CD4-positive, alpha-beta T cell (primary cell): ENCODE measurements at regions not wholly inside any gene's neighbourhood (a gene's known extent, or its start where the extent isn't known, plus 50 kb on each side); places are given as distances from the start of the nearest gene placed in this dataset.

ENCODE experiments used
- ATAC-seq: fragments of 200-7000 bp; cut with Tn5 transposase; one replicate; pipeline ENCODE4 v1.10.0; 2022; ENCODE audit warnings: mild to moderate bottlenecking; ENCODE audit not compliant: poor library complexity
- CTCF ChIA-PET: fragments of 350-600 bp; sonication (Branson Sonifier 250); formaldehyde crosslinking; loops from one replicate; lab custom pipeline; 2021; ENCODE audit warnings: antibody characterized with exemption, inconsistent platforms; lab: Charles Lee
- POLR2A ChIA-PET: fragments of 350-600 bp; sonication (Branson Sonifier 250); formaldehyde crosslinking; loops from one replicate; lab custom pipeline; 2021; ENCODE audit warnings: antibody characterized with exemption, inconsistent platforms; lab: Charles Lee
- DNase-seq, 14 experiments: peaks; one replicate each; pipeline ENCODE4 v3.0.0-alpha.2; 2013 to 2020; ENCODE audit warnings: mixed read lengths in 2 of 14
- H3K27ac ChIP-seq, 2 donors: one replicate each; pipeline versions ENCODE4 v1.5.1 to v1.7.0; 2013; ENCODE audit warnings: low read length in 2 of 2, low read depth in 1 of 2, mild to moderate bottlenecking in 1 of 2
- H3K27me3 ChIP-seq, 2 experiments: 1 replicate in 1 of 2; 2 replicates in 1 of 2; pipeline versions ENCODE4 v1.6.1 to v1.7.0; 2013; ENCODE audit warnings: low read length in 2 of 2, control low read depth in 1 of 2, mild to moderate bottlenecking in 1 of 2, moderate library complexity in 1 of 2; ENCODE audit not compliant: insufficient read depth in 2 of 2, control insufficient read depth in 1 of 2
- H3K36me3 ChIP-seq: one replicate; pipeline ENCODE4 v1.6.1; 2013; ENCODE audit warnings: low read length, control low read depth; ENCODE audit not compliant: insufficient read depth
- H3K4me1 ChIP-seq: one replicate; pipeline ENCODE4 v1.6.1; 2013; ENCODE audit warnings: low read length, control low read depth; ENCODE audit not compliant: insufficient read depth
- H3K4me3 ChIP-seq: one replicate; pipeline ENCODE4 v1.5.1; 2013; ENCODE audit warnings: mild to moderate bottlenecking, low read length, moderate library complexity
- H3K9me3 ChIP-seq, 2 experiments: 1 replicate in 1 of 2; 2 replicates in 1 of 2; pipeline versions ENCODE4 v1.6.1 to v1.7.0; 2013; ENCODE audit warnings: low read length in 2 of 2, mild to moderate bottlenecking in 2 of 2, control low read depth in 1 of 2, moderate library complexity in 1 of 2; ENCODE audit not compliant: control insufficient read depth in 1 of 2, insufficient read depth in 1 of 2
- H3K27ac Mint-ChIP-seq: one replicate; pipeline ENCODE4 v1.8.0; 2020; ENCODE audit warnings: mixed read lengths
- H3K27me3 Mint-ChIP-seq: one replicate; pipeline ENCODE4 v1.8.0; 2021; ENCODE audit warnings: mixed read lengths
- H3K36me3 Mint-ChIP-seq: one replicate; pipeline ENCODE4 v1.8.0; 2021; ENCODE audit warnings: low read depth, mixed read lengths
- H3K4me1 Mint-ChIP-seq: one replicate; pipeline ENCODE4 v1.8.0; 2021; ENCODE audit warnings: low read depth, mixed read lengths
- H3K4me3 Mint-ChIP-seq: one replicate; pipeline ENCODE4 v1.8.0; 2020; ENCODE audit warnings: mild to moderate bottlenecking, mixed read lengths
- H3K9me3 Mint-ChIP-seq: one replicate; pipeline ENCODE4 v1.8.0; 2020; ENCODE audit warnings: mixed read lengths
- CTCF ChIP-seq: fragments of 200-600 bp; IDR thresholded peaks from one replicate; pipeline ENCODE4 v1.8.0; 2022; ENCODE audit warnings: antibody characterized with exemption, mild to moderate bottlenecking
- intact Hi-C, 2 experiments: fragments of 100-400 bp; cut with DNase I in 1 of 2; cut with micrococcal nuclease in 1 of 2; formaldehyde crosslinking; loops; one replicate each; pipeline versions ENCODE4 v1.15.1 to v1.9.0; 2023 to 2025; cut with DNase I, micrococcal nuclease

DNA sequence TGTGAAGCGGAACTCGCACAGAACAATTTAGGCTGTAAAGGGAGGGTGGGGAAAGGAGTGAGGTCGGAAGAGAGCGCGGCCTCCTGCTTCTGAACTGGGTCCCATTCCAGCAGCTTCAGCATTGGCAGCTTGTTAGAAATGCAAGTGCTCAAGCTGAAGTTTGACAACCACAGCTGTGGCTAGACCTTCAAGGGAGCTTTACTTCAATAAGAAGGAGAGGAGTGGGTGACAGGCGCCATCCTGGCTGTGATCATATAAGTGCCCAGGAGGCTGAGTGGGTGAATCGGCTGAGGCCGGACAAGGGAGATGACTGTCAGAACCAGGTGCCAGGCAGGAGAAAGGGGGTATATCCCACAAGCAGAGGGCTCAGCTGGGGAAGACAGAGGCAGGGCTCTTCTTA, 622.5 kb downstream of the GALR1 start:
- DNase-seq (no peak), ATAC-seq (no peak)
- Histone ChIP-seq H3K36me3 (no peaks in the 10 kb centered on the region), H3K27me3 (no peaks in the 10 kb centered on the region), H3K9me3 (peaks cover 0 to 10% of the 10 kb centered on the region in 2 experiments), H3K4me1 (no peaks in the 10 kb centered on the region), H3K4me3 (no peak overlapping the region), H3K27ac (no peak overlapping the region)
- no peaks in the 10 kb centered on the region for H3K9me3 Mint-ChIP-seq
- no peak for TF ChIP-seq CTCF
- peaks cover 18% of the 10 kb centered on the region for H3K27me3 Mint-ChIP-seq
- no peaks in the 10 kb centered on the region for H3K4me1 Mint-ChIP-seq
- CTCF ChIA-PET, result no interaction called here
- POLR2A ChIA-PET, result no interaction called here
- intact Hi-C loops, result no loop called here
- no peaks in the 10 kb centered on the region for H3K36me3 Mint-ChIP-seq
- H3K4me3 Mint-ChIP-seq, result no peak overlapping the region
- no peak overlapping the region for H3K27ac Mint-ChIP-seq

DNA sequence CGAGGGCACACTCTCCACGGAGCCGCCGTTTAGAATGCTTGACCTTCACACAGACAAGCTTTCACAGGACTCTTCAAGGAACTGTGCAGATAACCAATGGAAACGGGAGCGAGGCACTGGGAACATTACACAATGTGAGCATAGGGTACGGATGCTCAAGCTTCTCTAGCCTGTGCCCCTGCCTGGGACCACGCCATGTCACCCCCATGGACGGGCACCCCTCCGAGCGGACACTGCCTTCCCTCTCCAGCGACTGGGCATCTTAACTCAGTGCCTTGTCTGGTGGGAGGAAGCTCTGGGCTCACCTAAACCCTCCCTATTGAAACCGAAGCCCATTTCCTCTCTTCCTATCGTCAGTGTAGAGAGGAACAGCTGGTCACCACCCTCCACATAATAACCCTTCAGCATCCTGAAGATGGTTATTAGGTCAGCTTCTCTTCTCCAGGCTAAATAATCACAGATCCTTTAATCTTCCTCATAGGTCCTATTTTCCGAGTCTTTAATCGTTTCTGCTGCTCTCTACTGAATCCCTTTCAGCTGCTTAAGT, 626.7 kb downstream of the GALR1 start:
- ChIA-PET CTCF (no interaction called here), POLR2A (no interaction called here)
- H3K4me1 Mint-ChIP-seq, result no peaks in the 10 kb centered on the region
- Histone ChIP-seq H3K27ac (no peak overlapping the region), H3K36me3 (no peaks in the 10 kb centered on the region), H3K4me3 (no peak overlapping the region), H3K27me3 (no peaks in the 10 kb centered on the region), H3K9me3 (no peaks in the 10 kb centered on the region), H3K4me1 (no peaks in the 10 kb centered on the region)
- no peak overlapping the region for H3K4me3 Mint-ChIP-seq
- TF ChIP-seq CTCF, result no peak
- intact Hi-C loops, result no loop called here
- ATAC-seq (no peak), DNase-seq (no peak)
- peaks cover 14% of the 10 kb centered on the region for H3K27me3 Mint-ChIP-seq
- no peak overlapping the region for H3K27ac Mint-ChIP-seq
- no peaks in the 10 kb centered on the region for H3K36me3 Mint-ChIP-seq
- no peaks in the 10 kb centered on the region for H3K9me3 Mint-ChIP-seq

- H3K27ac Mint-ChIP-seq, result no peak overlapping the region
- intact Hi-C loops, result no loop called here
- no peaks in the 10 kb centered on the region for H3K36me3 Mint-ChIP-seq
- ATAC-seq (no peak), DNase-seq (no peak)
- Histone ChIP-seq H3K9me3 (no peaks in the 10 kb centered on the region), H3K4me1 (no peaks in the 10 kb centered on the region), H3K36me3 (no peaks in the 10 kb centered on the region), H3K4me3 (no peak overlapping the region), H3K27ac (no peak overlapping the region), H3K27me3 (no peaks in the 10 kb centered on the region)
- TF ChIP-seq CTCF, result no peak
- H3K4me3 Mint-ChIP-seq, result no peak overlapping the region
- peaks cover 3% of the 10 kb centered on the region for H3K27me3 Mint-ChIP-seq
- ChIA-PET CTCF (no interaction called here), POLR2A (no interaction called here)
- H3K9me3 Mint-ChIP-seq, result no peaks in the 10 kb centered on the region
- no peaks in the 10 kb centered on the region for H3K4me1 Mint-ChIP-seq
Observed at GRCh38 chr18:77879829-77880228, 630.2 kb downstream of the GALR1 start.
